Hematopoietic multipotent progenitor cell (in vitro differentiated cells): ENCODE measurements at regions not wholly inside any gene's neighbourhood (a gene's known extent, or its start where the extent isn't known, plus 50 kb on each side); places are given as distances from the start of the nearest gene placed in this dataset.
A peak's percentile ranks its signal among the peaks of the same experiment; 100 is the strongest.
"Not testable (repeated sequence)": the region's sequence is repeated elsewhere in the genome, so short reads cannot be mapped to it uniquely, and the experiment has no call there.

Experiments used
- DNase-seq, 3 donors: peaks; one replicate each; pipeline ENCODE4 v3.0.0-alpha.2; 2011 to 2015; ENCODE audit warnings: low read depth in 2 of 3, low spot score in 2 of 3

- DNase-seq, result peak in 1 of 3 donors; percentile 6
Observed at GRCh38 chr4:49510238-49510637, 524.2 kb downstream of the CWH43 start.

- peak in 1 of 3 donors; percentile 20 for DNase-seq
Observed at GRCh38 chr4:49511353-49511752, 525.3 kb downstream of the CWH43 start.

GRCh38 chr4:49511881-49512491 is 525.9 kb downstream of the CWH43 start:
- peak in 1 of 3 donors; percentile 18 for DNase-seq

GRCh38 chr4:49512641-49513545 is 526.8 kb downstream of the CWH43 start:
- peak in 1 of 3 donors; percentile 8 for DNase-seq

- DNase-seq, result peak in 1 of 3 donors; percentile 1
Observed at GRCh38 chr4:49513546-49514115, 527.6 kb downstream of the CWH43 start.

GRCh38 chr4:49514171-49514699 is 528.2 kb downstream of the CWH43 start:
- DNase-seq, result peak in 1 of 3 donors; percentile 1

- not testable (repeated sequence) for DNase-seq
Observed at GRCh38 chr4:49514841-49515240, 528.8 kb downstream of the CWH43 start.

- DNase-seq, result not testable (repeated sequence)
Observed at GRCh38 chr4:49515241-49515640, 529.2 kb downstream of the CWH43 start.

GRCh38 chr4:49516096-49516495 is 530.0 kb downstream of the CWH43 start:
- not testable (repeated sequence) for DNase-seq

- DNase-seq, result no peak
Observed at GRCh38 chr4:49516796-49517195, 530.7 kb downstream of the CWH43 start.

GRCh38 chr4:49517485-49518205 is 531.6 kb downstream of the CWH43 start:
- DNase-seq, result not testable (repeated sequence)

- not testable (repeated sequence) for DNase-seq
Observed at GRCh38 chr4:49519150-49520035, 533.3 kb downstream of the CWH43 start.

GRCh38 chr4:49523816-49524765 is 538.0 kb downstream of the CWH43 start:
- DNase-seq, result not testable (repeated sequence)

GRCh38 chr4:49558916-49559676 is 573.0 kb downstream of the CWH43 start:
- not testable (repeated sequence) for DNase-seq

- not testable (repeated sequence) for DNase-seq
Observed at GRCh38 chr4:49560131-49560816, 574.2 kb downstream of the CWH43 start.

- DNase-seq, result not testable (repeated sequence)
Observed at GRCh38 chr4:49560883-49561282, 574.8 kb downstream of the CWH43 start.

GRCh38 chr4:49570248-49570647 is 584.2 kb downstream of the CWH43 start:
- not testable (repeated sequence) for DNase-seq
